HUES48 (cell line): ENCODE measurements at regions not wholly inside any gene's neighbourhood (a gene's known extent, or its start where the extent isn't known, plus 50 kb on each side); places are given as distances from the start of the nearest gene placed in this dataset.

ENCODE experiments used
- H3K27ac ChIP-seq: one replicate; pipeline ENCODE4 v1.7.0; 2013; ENCODE audit warnings: low read depth, low read length, inconsistent platforms
- H3K27me3 ChIP-seq: 2 replicates; pipeline ENCODE4 v1.6.1; 2013; ENCODE audit warnings: mild to moderate bottlenecking, low read length; ENCODE audit not compliant: control insufficient read depth, insufficient read depth
- H3K36me3 ChIP-seq: 2 replicates; pipeline ENCODE4 v1.6.1; 2013; ENCODE audit warnings: low read length; ENCODE audit not compliant: control insufficient read depth, insufficient read depth
- H3K4me1 ChIP-seq: 2 replicates; pipeline ENCODE4 v1.6.1; 2013; ENCODE audit warnings: mild to moderate bottlenecking, low read length; ENCODE audit not compliant: control insufficient read depth, insufficient read depth
- H3K4me3 ChIP-seq: 2 replicates; pipeline ENCODE4 v1.5.1; 2013; ENCODE audit warnings: mild to moderate bottlenecking, low read depth, low read length
- H3K9ac ChIP-seq: 2 replicates; pipeline ENCODE4 v1.6.1; 2013; ENCODE audit warnings: mild to moderate bottlenecking, low read depth, low read length, moderate library complexity
- H3K9me3 ChIP-seq: 2 replicates; pipeline ENCODE4 v1.6.1; 2013; ENCODE audit warnings: low read length; ENCODE audit not compliant: control insufficient read depth, insufficient read depth

GRCh38 chr16:22670044-22670536 is 143.9 kb upstream of the HS3ST2 start:
- Histone ChIP-seq H3K4me1 (peaks cover 9% of the 10 kb centered on the region), H3K27ac (no peak overlapping the region), H3K9me3 (no peaks in the 10 kb centered on the region), H3K4me3 (no peak overlapping the region), H3K27me3 (no peaks in the 10 kb centered on the region), H3K36me3 (no peaks in the 10 kb centered on the region), H3K9ac (no peak overlapping the region)

- Histone ChIP-seq H3K4me1 (peaks cover 9% of the 10 kb centered on the region), H3K9me3 (no peaks in the 10 kb centered on the region), H3K27me3 (no peaks in the 10 kb centered on the region), H3K27ac (no peak overlapping the region), H3K4me3 (no peak overlapping the region), H3K9ac (no peak overlapping the region), H3K36me3 (no peaks in the 10 kb centered on the region)
Measured at GRCh38 chr16:22670551-22671041, 143.4 kb upstream of the HS3ST2 start.

GRCh38 chr16:22671301-22672076 is 142.5 kb upstream of the HS3ST2 start:
- no peak overlapping the region for H3K27ac ChIP-seq
- no peak overlapping the region for H3K4me3 ChIP-seq
- H3K9ac ChIP-seq = no peak overlapping the region
- no peaks in the 10 kb centered on the region for H3K9me3 ChIP-seq
- no peaks in the 10 kb centered on the region for H3K27me3 ChIP-seq
- H3K4me1 ChIP-seq = peaks cover 9% of the 10 kb centered on the region
- H3K36me3 ChIP-seq = no peaks in the 10 kb centered on the region

GRCh38 chr16:22672830-22673210 is 141.1 kb upstream of the HS3ST2 start:
- Histone ChIP-seq H3K4me1 (peaks cover 9% of the 10 kb centered on the region), H3K27me3 (no peaks in the 10 kb centered on the region), H3K36me3 (no peaks in the 10 kb centered on the region)

GRCh38 chr16:22673421-22673831 is 140.5 kb upstream of the HS3ST2 start:
- Histone ChIP-seq H3K9ac (no peak overlapping the region), H3K9me3 (no peaks in the 10 kb centered on the region), H3K4me1 (peaks cover 9% of the 10 kb centered on the region), H3K4me3 (no peak overlapping the region), H3K36me3 (no peaks in the 10 kb centered on the region), H3K27me3 (no peaks in the 10 kb centered on the region), H3K27ac (no peak overlapping the region)

More at GRCh38 chr16:22672830-22673210, 141.1 kb upstream of the HS3ST2 start:
- Histone ChIP-seq H3K4me3 (no peak overlapping the region), H3K9me3 (no peaks in the 10 kb centered on the region), H3K9ac (no peak overlapping the region), H3K27ac (no peak overlapping the region)

GRCh38 chr16:22674832-22675191 is 139.2 kb upstream of the HS3ST2 start:
- no peak overlapping the region for H3K9ac ChIP-seq
- H3K27ac ChIP-seq = no peak overlapping the region
- H3K27me3 ChIP-seq = no peaks in the 10 kb centered on the region
- no peaks in the 10 kb centered on the region for H3K36me3 ChIP-seq
- peaks cover 9% of the 10 kb centered on the region for H3K4me1 ChIP-seq
- H3K4me3 ChIP-seq = no peak overlapping the region
- H3K9me3 ChIP-seq = no peaks in the 10 kb centered on the region

- H3K27ac ChIP-seq = no peak overlapping the region
- H3K4me3 ChIP-seq = no peak overlapping the region
- no peaks in the 10 kb centered on the region for H3K27me3 ChIP-seq
- no peaks in the 10 kb centered on the region for H3K9me3 ChIP-seq
- no peak overlapping the region for H3K9ac ChIP-seq
- H3K4me1 ChIP-seq = peaks cover 8% of the 10 kb centered on the region
- H3K36me3 ChIP-seq = no peaks in the 10 kb centered on the region
Measured at GRCh38 chr16:22675745-22676540, 138.0 kb upstream of the HS3ST2 start.

- Histone ChIP-seq H3K4me1 (peaks cover 15% of the 10 kb centered on the region), H3K27ac (no peak overlapping the region), H3K4me3 (no peak overlapping the region), H3K36me3 (no peaks in the 10 kb centered on the region), H3K9ac (no peak overlapping the region), H3K9me3 (no peaks in the 10 kb centered on the region), H3K27me3 (no peaks in the 10 kb centered on the region)
Measured at GRCh38 chr16:22677024-22677830, 136.7 kb upstream of the HS3ST2 start.

- no peaks in the 10 kb centered on the region for H3K36me3 ChIP-seq
- no peaks in the 10 kb centered on the region for H3K27me3 ChIP-seq
- no peak overlapping the region for H3K27ac ChIP-seq
- no peak overlapping the region for H3K9ac ChIP-seq
- peaks cover 15% of the 10 kb centered on the region for H3K4me1 ChIP-seq
- no peak overlapping the region for H3K4me3 ChIP-seq
- no peaks in the 10 kb centered on the region for H3K9me3 ChIP-seq
Measured at GRCh38 chr16:22678311-22678710, 135.7 kb upstream of the HS3ST2 start.

- Histone ChIP-seq H3K9ac (no peak overlapping the region), H3K9me3 (peaks cover 1% of the 10 kb centered on the region; the same call in 1 of the 2 replicates), H3K36me3 (no peaks in the 10 kb centered on the region), H3K4me3 (no peak overlapping the region), H3K4me1 (peaks cover 18% of the 10 kb centered on the region), H3K27me3 (no peaks in the 10 kb centered on the region), H3K27ac (no peak overlapping the region)
Measured at GRCh38 chr16:22681554-22682291, 132.2 kb upstream of the HS3ST2 start.
